Brain microvascular endothelial cell (primary cell): ENCODE measurements at regions not wholly inside any gene's neighbourhood (a gene's known extent, or its start where the extent isn't known, plus 50 kb on each side); places are given as distances from the start of the nearest gene placed in this dataset.
A peak's percentile ranks its signal among the peaks of the same experiment; 100 is the strongest.

Source experiments
- DNase-seq: peaks from one replicate; pipeline ENCODE4 v3.0.0-alpha.2; 2020
- H3K27ac ChIP-seq: fragments of 250-450 bp; sonication (Bioruptor Pico); 2 replicates; pipeline ENCODE4 v1.5.1; 2020; ENCODE audit warnings: mild to moderate bottlenecking, moderate library complexity
- H3K27me3 ChIP-seq: fragments of 250-450 bp; sonication (Bioruptor Pico); replicated peaks from 2 replicates; pipeline ENCODE4 v1.5.1; 2020; ENCODE audit warnings: mild to moderate bottlenecking
- H3K36me3 ChIP-seq: fragments of 250-450 bp; sonication (Bioruptor Pico); replicated peaks from 2 replicates; pipeline ENCODE4 v1.5.1; 2020; ENCODE audit warnings: mild to moderate bottlenecking
- H3K4me3 ChIP-seq: 2 replicates; pipeline ENCODE4 v1.5.1; 2011; ENCODE audit warnings: low read depth, mild to moderate bottlenecking, control low read depth, low read length, moderate library complexity
- in situ Hi-C: cut with HindIII; loops from 2 replicates; pipeline ENCODE4 v1.10.0; 2017; ENCODE audit warnings: low sequenced_read_pairs, low pct_ligation_motif_present
- TF ChIP-seq, protein P1 (sequence below): IDR thresholded peaks from 2 replicates; pipeline ENCODE4 v1.5.1; 2011; ENCODE audit warnings: low read depth, mild to moderate bottlenecking, moderate library complexity, low read length, control low read depth, inconsistent platforms; ENCODE audit errors: missing control alignments

DNA sequence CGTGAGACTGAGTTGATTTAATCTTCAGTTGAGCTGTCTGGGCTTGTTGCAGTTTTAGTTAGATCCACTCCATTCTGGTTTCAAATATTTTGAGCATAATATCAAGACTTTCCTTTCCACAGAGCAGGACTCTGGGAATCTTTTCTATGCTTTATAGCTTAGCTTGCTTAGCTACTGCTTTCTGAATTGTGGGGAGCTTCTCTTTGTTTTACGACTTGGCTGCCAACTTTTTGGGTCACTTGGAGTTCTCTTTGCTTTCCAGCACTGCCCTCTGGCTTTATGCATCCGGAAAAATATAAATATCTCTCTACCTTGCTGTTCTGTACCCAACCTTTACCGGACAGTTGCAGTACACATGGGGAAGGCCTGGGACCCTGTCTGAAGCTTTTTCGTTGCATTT, 292.1 kb downstream of the STIM2 start:
- Histone ChIP-seq H3K27ac (no peak overlapping the region), H3K36me3 (no peaks in the 10 kb centered on the region), H3K27me3 (no peaks in the 10 kb centered on the region), H3K4me3 (no peak overlapping the region)
- in situ Hi-C loops, result no loop called here
- no peak for DNase-seq
- TF ChIP-seq, protein P1, sequence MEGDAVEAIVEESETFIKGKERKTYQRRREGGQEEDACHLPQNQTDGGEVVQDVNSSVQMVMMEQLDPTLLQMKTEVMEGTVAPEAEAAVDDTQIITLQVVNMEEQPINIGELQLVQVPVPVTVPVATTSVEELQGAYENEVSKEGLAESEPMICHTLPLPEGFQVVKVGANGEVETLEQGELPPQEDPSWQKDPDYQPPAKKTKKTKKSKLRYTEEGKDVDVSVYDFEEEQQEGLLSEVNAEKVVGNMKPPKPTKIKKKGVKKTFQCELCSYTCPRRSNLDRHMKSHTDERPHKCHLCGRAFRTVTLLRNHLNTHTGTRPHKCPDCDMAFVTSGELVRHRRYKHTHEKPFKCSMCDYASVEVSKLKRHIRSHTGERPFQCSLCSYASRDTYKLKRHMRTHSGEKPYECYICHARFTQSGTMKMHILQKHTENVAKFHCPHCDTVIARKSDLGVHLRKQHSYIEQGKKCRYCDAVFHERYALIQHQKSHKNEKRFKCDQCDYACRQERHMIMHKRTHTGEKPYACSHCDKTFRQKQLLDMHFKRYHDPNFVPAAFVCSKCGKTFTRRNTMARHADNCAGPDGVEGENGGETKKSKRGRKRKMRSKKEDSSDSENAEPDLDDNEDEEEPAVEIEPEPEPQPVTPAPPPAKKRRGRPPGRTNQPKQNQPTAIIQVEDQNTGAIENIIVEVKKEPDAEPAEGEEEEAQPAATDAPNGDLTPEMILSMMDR, result no peak

DNA sequence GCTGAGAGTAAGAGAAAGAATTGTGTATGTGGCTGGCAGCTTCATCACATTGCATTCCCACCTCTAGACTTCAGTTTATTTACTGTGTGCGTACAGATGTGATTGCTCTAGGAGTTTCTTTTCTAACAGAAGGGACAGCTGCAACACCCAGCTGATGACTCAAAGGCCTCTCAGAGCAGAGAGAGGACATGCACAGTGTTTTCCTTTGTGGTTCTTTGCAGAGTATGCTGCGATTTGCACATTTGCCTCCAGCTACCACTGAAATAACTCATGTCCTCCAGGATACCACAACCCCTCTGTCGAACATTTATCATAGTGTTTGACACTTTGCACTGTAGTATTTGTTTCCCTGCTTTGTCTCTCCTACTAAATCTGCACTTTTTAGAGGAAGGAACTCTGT, 294.1 kb downstream of the STIM2 start:
- DNase-seq, result peak; percentile 7
- Histone ChIP-seq H3K27ac (no peak overlapping the region), H3K4me3 (no peak overlapping the region), H3K36me3 (no peaks in the 10 kb centered on the region), H3K27me3 (no peaks in the 10 kb centered on the region)
- in situ Hi-C loops, result no loop called here
- TF ChIP-seq, protein P1, result no peak

GRCh38 chr4:27161191-27161590, 300.6 kb downstream of the STIM2 start:
- TF ChIP-seq, protein P1, result no peak
- no peaks in the 10 kb centered on the region for H3K27me3 ChIP-seq
- H3K36me3 ChIP-seq, result no peaks in the 10 kb centered on the region
- no peak overlapping the region for H3K4me3 ChIP-seq
- DNase-seq, result no peak
- in situ Hi-C loops, result no loop called here
- no peak overlapping the region for H3K27ac ChIP-seq

DNA sequence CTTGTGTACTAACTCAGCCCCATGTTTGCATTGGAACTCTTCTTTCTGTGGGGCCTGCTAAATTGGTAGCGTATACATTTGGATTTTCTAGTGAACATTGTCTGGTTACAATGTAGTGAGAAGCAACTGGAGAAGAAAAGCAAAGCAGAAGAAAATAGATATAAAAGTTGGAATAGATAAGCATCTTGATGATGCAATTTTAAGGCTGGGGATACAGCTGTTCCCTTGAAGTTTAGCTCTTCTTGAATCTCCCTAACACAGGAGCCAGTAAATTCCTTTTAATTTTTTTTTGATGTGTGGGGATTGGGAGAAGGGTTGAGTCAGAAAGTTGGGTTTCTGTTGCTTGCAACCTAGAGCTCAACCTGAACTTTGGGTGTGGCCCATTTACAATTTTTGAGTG, 308.1 kb downstream of the STIM2 start:
- no peak for DNase-seq
- Histone ChIP-seq H3K4me3 (no peak overlapping the region), H3K36me3 (no peaks in the 10 kb centered on the region), H3K27me3 (no peaks in the 10 kb centered on the region), H3K27ac (no peak overlapping the region)
- TF ChIP-seq, protein P1, result no peak
- in situ Hi-C loops, result no loop called here

DNA sequence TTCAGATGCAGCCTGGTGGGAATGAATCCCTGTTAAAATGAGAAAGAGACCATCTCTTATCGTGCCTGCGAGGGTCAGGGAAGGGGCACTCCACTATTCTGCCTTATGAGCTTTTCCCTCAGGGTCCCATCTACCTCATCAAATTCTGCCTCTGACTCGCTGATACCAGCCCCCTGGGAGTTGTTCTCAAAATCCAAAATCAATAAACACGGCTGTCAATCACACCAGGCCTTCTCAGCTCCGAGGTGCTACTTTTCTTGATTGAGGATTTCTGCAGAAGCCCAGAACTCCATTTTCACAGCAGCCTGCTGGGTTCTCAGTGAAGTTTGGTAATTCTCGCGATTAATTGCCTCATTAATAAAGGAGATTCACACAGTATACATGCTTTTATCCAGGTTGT, 312.6 kb downstream of the STIM2 start:
- in situ Hi-C loops, result no loop called here
- no peak for DNase-seq
- no peak overlapping the region for H3K4me3 ChIP-seq
- H3K27me3 ChIP-seq, result no peaks in the 10 kb centered on the region
- TF ChIP-seq, protein P1, result no peak
- H3K36me3 ChIP-seq, result no peaks in the 10 kb centered on the region
- H3K27ac ChIP-seq, result no peak overlapping the region

DNA sequence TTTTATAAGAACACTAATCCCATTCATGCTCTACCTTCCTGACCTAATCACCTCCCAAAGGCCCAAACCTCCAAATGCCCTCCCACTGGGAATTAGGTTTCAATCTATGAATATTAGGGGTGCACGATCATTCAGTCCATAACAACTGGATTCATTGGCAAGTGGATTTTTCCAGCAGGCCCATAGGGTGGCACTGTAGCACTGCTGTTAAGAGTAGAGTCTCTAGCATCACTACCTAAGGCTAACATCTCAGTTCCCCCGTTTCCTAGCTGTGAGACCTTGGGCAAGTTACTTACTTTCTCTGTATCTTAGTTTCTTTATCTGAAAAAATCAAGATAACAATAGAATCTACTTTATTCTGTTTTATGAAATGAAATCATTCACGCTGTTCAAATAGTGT, 315.8 kb downstream of the STIM2 start:
- no peaks in the 10 kb centered on the region for H3K27me3 ChIP-seq
- TF ChIP-seq, protein P1, result no peak
- H3K4me3 ChIP-seq, result no peak overlapping the region
- no peaks in the 10 kb centered on the region for H3K36me3 ChIP-seq
- no peak overlapping the region for H3K27ac ChIP-seq
- DNase-seq, result no peak
- in situ Hi-C loops, result no loop called here
